HEK293 (cell line): ENCODE measurements at regions not wholly inside any gene's neighbourhood (a gene's known extent, or its start where the extent isn't known, plus 50 kb on each side); places are given as distances from the start of the nearest gene placed in this dataset.

ENCODE experiments used
- CTCF ChIA-PET: fragments of 350-600 bp; formaldehyde crosslinking; extraction: SDS; loops from one replicate; lab custom pipeline; 2021; ENCODE audit warnings: antibody characterized with exemption; lab: Yijun Ruan, JAX
- POLR2A ChIA-PET: fragments of 300-600 bp; formaldehyde crosslinking; extraction: SDS; loops from one replicate; lab custom pipeline; 2020; ENCODE audit warnings: antibody characterized with exemption, inconsistent platforms; lab: Yijun Ruan, JAX
- H3K27ac ChIP-seq: fragments of 200-500 bp; sonication (Bioruptor generic); 2 replicates; pipeline ENCODE4 v1.5.1; 2014; ENCODE audit warnings: low read depth, low read length, control low read depth, inconsistent platforms; ENCODE audit errors: extremely low read depth
- H3K36me3 ChIP-seq, 2 experiments: fragments of 200-500 bp in 1 of 2; sonication (Bioruptor generic) in 1 of 2; 1 replicate in 1 of 2; 2 replicates in 1 of 2; pipeline ENCODE4 v1.5.1; 2014 to 2017; ENCODE audit warnings: inconsistent platforms in 2 of 2, low read length in 2 of 2; ENCODE audit not compliant: control insufficient read depth in 2 of 2, insufficient read depth in 1 of 2
- H3K4me1 ChIP-seq: fragments of 200-500 bp; sonication (Bioruptor generic); 2 replicates; pipeline ENCODE4 v1.5.1; 2014; ENCODE audit warnings: mild to moderate bottlenecking, low read length, inconsistent platforms; ENCODE audit not compliant: control insufficient read depth, insufficient read depth
- H3K4me3 ChIP-seq: 2 replicates; pipeline ENCODE4 v1.5.1; 2011; ENCODE audit warnings: low read depth, mild to moderate bottlenecking, control low read depth, low read length, moderate library complexity
- H3K9me3 ChIP-seq: fragments of 200-500 bp; sonication (Bioruptor generic); 2 replicates; pipeline ENCODE4 v1.5.1; 2014; ENCODE audit warnings: low read depth, low read length, inconsistent platforms; ENCODE audit not compliant: control insufficient read depth, insufficient read depth
- KLF16 ChIP-seq: fragments of 450-650 bp; formaldehyde crosslinking; IDR thresholded peaks from 2 replicates; pipeline ENCODE4 v1.5.1; 2017; ENCODE audit warnings: missing biosample characterization, missing genetic modification characterization
- SALL2 ChIP-seq: fragments of 450-650 bp; formaldehyde crosslinking; IDR thresholded peaks from 2 replicates; pipeline ENCODE4 v1.5.0; 2017; ENCODE audit warnings: missing biosample characterization, mild to moderate bottlenecking, missing genetic modification characterization, borderline replicate concordance
- ZBTB7A ChIP-seq: fragments of 450-650 bp; formaldehyde crosslinking; IDR thresholded peaks from 2 replicates; pipeline ENCODE4 v1.5.1; 2016; ENCODE audit warnings: low read depth, missing biosample characterization, missing genetic modification characterization
- ZFP41 ChIP-seq: fragments of 450-650 bp; formaldehyde crosslinking; IDR thresholded peaks from 2 replicates; pipeline ENCODE4 v1.5.1; 2016; ENCODE audit warnings: missing biosample characterization, missing genetic modification characterization, borderline replicate concordance
- ZNF138 ChIP-seq: fragments of 450-650 bp; formaldehyde crosslinking; IDR thresholded peaks from 2 replicates; pipeline ENCODE4 v1.5.1; 2016; ENCODE audit warnings: missing biosample characterization, missing genetic modification characterization, borderline replicate concordance
- ZNF146 ChIP-seq: fragments of 450-650 bp; formaldehyde crosslinking; IDR thresholded peaks from 2 replicates; pipeline ENCODE4 v1.5.1; 2016; ENCODE audit warnings: missing biosample characterization, missing genetic modification characterization
- ZNF510 ChIP-seq: fragments of 450-650 bp; formaldehyde crosslinking; IDR thresholded peaks from 2 replicates; pipeline ENCODE4 v1.5.1; 2018; ENCODE audit warnings: mild to moderate bottlenecking, missing genetic modification characterization, missing biosample characterization; ENCODE audit not compliant: insufficient replicate concordance
- ZNF571 ChIP-seq: fragments of 450-650 bp; formaldehyde crosslinking; IDR thresholded peaks from 2 replicates; pipeline ENCODE4 v1.5.0; 2017; ENCODE audit warnings: missing biosample characterization, missing genetic modification characterization
- ZNF585B ChIP-seq: fragments of 450-650 bp; formaldehyde crosslinking; IDR thresholded peaks from 2 replicates; pipeline ENCODE4 v1.5.1; 2016; ENCODE audit warnings: missing biosample characterization, missing genetic modification characterization
- ZNF600 ChIP-seq: fragments of 450-650 bp; formaldehyde crosslinking; IDR thresholded peaks from 2 replicates; pipeline ENCODE4 v1.5.1; 2016; ENCODE audit warnings: missing biosample characterization, missing genetic modification characterization
- ZNF623 ChIP-seq: fragments of 450-650 bp; formaldehyde crosslinking; IDR thresholded peaks from 2 replicates; pipeline ENCODE4 v1.5.1; 2016; ENCODE audit warnings: missing biosample characterization, missing genetic modification characterization
- ZNF629 ChIP-seq: fragments of 450-650 bp; formaldehyde crosslinking; IDR thresholded peaks from 2 replicates; pipeline ENCODE4 v1.5.1; 2017; ENCODE audit warnings: missing biosample characterization, missing genetic modification characterization
- ZSCAN30 ChIP-seq: fragments of 450-650 bp; IDR thresholded peaks from 2 replicates; pipeline ENCODE4 v1.5.1; 2018; ENCODE audit warnings: missing biosample characterization, mild to moderate bottlenecking, missing genetic modification characterization, moderate library complexity
- TF ChIP-seq, protein P1 (sequence below): fragments of 450-650 bp; formaldehyde crosslinking; optimal IDR thresholded peaks from 2 replicates; pipeline ENCODE3; 2016; ENCODE audit warnings: missing biosample characterization, mild to moderate bottlenecking, missing genetic modification characterization
- TF ChIP-seq, protein P2 (sequence below): fragments of 450-650 bp; formaldehyde crosslinking; IDR thresholded peaks from 2 replicates; pipeline ENCODE4 v1.5.1; 2016; ENCODE audit warnings: missing biosample characterization, missing genetic modification characterization
- TF ChIP-seq, protein P3 (sequence below): fragments of 450-650 bp; formaldehyde crosslinking; IDR thresholded peaks from 2 replicates; pipeline ENCODE4; 2016; ENCODE audit warnings: missing biosample characterization, missing genetic modification characterization
- TF ChIP-seq, protein P4 (sequence below): fragments of 450-650 bp; formaldehyde crosslinking; IDR thresholded peaks from 2 replicates; pipeline ENCODE4 v1.5.1; 2016; ENCODE audit warnings: missing biosample characterization, missing genetic modification characterization
- TF ChIP-seq, protein P5 (sequence below): IDR thresholded peaks from 2 replicates; pipeline ENCODE4 v1.6.1; 2011; ENCODE audit warnings: mild to moderate bottlenecking, low read depth, low read length, borderline replicate concordance
- TF ChIP-seq, protein P6 (sequence below): fragments of 450-650 bp; formaldehyde crosslinking; IDR thresholded peaks from 2 replicates; pipeline ENCODE4 v1.5.1; 2016; ENCODE audit warnings: missing biosample characterization, missing genetic modification characterization
- TF ChIP-seq, protein P7 (sequence below): fragments of 450-650 bp; formaldehyde crosslinking; IDR thresholded peaks from 2 replicates; pipeline ENCODE4 v1.5.1; 2016; ENCODE audit warnings: missing biosample characterization, missing genetic modification characterization

DNA sequence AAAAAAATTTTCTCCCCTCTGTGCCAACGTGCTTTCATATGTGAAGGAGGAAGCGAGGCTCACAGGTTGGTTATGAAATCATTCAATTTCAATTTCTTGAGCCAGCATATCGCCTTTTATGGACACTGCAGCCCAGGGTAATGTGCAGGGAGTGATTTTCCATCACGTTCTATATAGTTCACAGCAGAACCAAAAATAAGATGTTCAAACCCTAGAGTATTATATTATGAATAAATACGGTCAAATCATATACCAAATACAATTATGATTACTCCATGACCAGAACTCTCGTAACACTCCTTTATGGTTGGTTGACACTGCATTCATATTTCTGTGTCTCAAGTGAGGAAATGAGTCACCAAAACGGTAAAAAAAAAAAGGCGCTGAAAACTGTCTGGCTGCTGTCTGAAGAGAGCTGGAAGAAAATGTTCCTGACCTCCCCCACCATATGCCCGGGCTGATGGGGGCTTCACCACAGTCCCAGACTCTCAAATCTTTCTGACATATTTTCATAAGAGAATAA, 75.8 kb upstream of the UBAC2 start (continued):
- TF ChIP-seq, protein P1, sequence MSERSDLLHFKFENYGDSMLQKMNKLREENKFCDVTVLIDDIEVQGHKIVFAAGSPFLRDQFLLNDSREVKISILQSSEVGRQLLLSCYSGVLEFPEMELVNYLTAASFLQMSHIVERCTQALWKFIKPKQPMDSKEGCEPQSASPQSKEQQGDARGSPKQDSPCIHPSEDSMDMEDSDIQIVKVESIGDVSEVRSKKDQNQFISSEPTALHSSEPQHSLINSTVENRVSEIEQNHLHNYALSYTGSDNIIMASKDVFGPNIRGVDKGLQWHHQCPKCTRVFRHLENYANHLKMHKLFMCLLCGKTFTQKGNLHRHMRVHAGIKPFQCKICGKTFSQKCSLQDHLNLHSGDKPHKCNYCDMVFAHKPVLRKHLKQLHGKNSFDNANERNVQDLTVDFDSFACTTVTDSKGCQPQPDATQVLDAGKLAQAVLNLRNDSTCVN (tag by site-specific recombination) = no peak
- TF ChIP-seq ZNF146 (tag by site-specific recombination) (no peak), KLF16 (tag by site-specific recombination) (no peak), ZNF138 (tag by site-specific recombination) (no peak)
- TF ChIP-seq, protein P2, sequence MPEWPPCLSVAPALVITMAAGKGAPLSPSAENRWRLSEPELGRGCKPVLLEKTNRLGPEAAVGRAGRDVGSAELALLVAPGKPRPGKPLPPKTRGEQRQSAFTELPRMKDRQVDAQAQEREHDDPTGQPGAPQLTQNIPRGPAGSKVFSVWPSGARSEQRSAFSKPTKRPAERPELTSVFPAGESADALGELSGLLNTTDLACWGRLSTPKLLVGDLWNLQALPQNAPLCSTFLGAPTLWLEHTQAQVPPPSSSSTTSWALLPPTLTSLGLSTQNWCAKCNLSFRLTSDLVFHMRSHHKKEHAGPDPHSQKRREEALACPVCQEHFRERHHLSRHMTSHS (tag by site-specific recombination) = no peak
- TF ChIP-seq, protein P3, sequence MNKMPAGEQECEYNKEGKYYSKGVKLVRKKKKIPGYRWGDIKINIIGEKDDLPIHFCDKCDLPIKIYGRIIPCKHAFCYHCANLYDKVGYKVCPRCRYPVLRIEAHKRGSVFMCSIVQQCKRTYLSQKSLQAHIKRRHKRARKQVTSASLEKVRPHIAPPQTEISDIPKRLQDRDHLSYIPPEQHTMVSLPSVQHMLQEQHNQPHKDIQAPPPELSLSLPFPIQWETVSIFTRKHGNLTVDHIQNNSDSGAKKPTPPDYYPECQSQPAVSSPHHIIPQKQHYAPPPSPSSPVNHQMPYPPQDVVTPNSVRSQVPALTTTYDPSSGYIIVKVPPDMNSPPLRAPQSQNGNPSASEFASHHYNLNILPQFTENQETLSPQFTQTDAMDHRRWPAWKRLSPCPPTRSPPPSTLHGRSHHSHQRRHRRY (tag by site-specific recombination) = no peak

DNA sequence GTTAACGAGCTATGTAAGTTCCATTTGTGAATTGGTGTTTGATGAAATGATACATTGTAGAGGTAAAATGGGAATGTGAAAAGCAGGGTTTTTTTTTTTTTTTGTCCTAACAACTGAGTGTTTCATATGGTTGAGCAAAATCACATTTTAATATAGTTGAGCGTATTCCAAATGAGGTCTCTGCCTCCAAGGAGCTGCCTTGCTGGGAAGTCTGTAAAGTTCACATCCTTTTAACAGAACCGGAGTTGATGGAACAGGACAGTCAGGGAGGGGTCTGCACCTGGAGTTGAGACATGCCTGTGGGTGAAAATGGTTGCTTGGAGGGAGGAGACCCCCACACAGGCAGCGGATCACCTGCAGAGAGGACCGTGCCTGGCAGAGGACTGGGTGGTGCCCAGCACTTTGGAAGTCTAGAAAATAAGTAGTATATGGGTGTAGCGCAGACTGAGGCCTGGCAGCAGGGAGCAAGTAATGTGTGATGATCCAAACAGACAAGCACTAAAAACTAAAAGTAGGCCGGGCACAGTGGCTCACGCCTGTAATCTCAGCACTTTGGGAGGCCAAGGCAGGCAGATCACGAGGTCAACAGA, 75.2 kb upstream of the UBAC2 start:
- ChIA-PET POLR2A (no interaction called here), CTCF (interaction anchor here (0.6 kb wide), 1 partner anchor 141 kb away, joined by 3 read pairs; no protein-coding TSS in a partner anchor)
- H3K4me3 ChIP-seq = no peak overlapping the region
- H3K36me3 ChIP-seq = no peaks in the 10 kb centered on the region
- no peak overlapping the region for H3K27ac ChIP-seq
- TF ChIP-seq ZSCAN30 (tag by site-specific recombination) (no peak), ZBTB7A (tag by site-specific recombination) (no peak)
- H3K4me1 ChIP-seq = no peaks in the 10 kb centered on the region
- no peaks in the 10 kb centered on the region for H3K9me3 ChIP-seq

DNA sequence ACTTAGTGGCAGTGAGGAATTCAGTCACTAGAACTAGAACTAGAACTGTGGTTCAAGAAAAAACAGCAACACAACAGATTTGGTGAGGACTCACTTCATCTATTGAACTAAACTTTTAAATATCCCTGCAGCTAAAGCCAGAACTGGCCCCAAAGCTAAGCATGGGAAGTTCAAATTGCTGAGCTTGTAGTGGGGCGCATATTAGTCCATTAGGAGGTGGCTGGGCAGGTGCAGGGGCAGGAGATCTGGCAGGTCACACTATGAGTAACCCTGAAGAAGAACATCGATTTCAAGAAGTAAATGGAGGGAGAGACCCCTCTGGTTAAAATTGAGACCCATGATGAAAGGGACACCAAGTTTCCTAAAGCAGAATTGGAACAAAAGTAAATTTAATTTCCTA, 73.8 kb upstream of the UBAC2 start:
- Histone ChIP-seq H3K27ac (no peak overlapping the region), H3K4me1 (no peaks in the 10 kb centered on the region), H3K36me3 (no peaks in the 10 kb centered on the region), H3K9me3 (no peaks in the 10 kb centered on the region)
- ChIA-PET POLR2A (no interaction called here), CTCF (no interaction called here)
- no peak for TF ChIP-seq ZNF600 (tag by site-specific recombination)
- TF ChIP-seq, protein P4, sequence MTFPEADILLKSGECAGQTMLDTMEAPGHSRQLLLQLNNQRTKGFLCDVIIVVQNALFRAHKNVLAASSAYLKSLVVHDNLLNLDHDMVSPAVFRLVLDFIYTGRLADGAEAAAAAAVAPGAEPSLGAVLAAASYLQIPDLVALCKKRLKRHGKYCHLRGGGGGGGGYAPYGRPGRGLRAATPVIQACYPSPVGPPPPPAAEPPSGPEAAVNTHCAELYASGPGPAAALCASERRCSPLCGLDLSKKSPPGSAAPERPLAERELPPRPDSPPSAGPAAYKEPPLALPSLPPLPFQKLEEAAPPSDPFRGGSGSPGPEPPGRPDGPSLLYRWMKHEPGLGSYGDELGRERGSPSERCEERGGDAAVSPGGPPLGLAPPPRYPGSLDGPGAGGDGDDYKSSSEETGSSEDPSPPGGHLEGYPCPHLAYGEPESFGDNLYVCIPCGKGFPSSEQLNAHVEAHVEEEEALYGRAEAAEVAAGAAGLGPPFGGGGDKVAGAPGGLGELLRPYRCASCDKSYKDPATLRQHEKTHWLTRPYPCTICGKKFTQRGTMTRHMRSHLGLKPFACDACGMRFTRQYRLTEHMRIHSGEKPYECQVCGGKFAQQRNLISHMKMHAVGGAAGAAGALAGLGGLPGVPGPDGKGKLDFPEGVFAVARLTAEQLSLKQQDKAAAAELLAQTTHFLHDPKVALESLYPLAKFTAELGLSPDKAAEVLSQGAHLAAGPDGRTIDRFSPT (tag by site-specific recombination) = no peak
- TF ChIP-seq ZNF585B (tag by site-specific recombination) = no peak
- no peak for TF ChIP-seq ZFP41 (tag by site-specific recombination)
- no peak for TF ChIP-seq ZNF510 (tag by site-specific recombination)
- TF ChIP-seq, protein P5, sequence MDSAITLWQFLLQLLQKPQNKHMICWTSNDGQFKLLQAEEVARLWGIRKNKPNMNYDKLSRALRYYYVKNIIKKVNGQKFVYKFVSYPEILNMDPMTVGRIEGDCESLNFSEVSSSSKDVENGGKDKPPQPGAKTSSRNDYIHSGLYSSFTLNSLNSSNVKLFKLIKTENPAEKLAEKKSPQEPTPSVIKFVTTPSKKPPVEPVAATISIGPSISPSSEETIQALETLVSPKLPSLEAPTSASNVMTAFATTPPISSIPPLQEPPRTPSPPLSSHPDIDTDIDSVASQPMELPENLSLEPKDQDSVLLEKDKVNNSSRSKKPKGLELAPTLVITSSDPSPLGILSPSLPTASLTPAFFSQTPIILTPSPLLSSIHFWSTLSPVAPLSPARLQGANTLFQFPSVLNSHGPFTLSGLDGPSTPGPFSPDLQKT = no peak
- no peak for TF ChIP-seq ZNF571 (tag by site-specific recombination)
- TF ChIP-seq, protein P6, sequence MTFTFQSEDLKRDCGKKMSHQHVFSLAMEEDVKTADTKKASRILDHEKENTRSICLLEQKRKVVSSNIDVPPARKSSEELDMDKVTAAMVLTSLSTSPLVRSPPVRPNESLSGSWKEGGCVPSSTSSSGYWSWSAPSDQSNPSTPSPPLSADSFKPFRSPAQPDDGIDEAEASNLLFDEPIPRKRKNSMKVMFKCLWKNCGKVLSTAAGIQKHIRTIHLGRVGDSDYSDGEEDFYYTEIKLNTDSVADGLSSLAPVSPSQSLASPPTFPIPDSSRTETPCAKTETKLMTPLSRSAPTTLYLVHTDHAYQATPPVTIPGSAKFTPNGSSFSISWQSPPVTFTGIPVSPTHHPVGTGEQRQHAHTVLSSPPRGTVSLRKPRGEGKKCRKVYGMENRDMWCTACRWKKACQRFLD = no peak
- TF ChIP-seq, protein P7, sequence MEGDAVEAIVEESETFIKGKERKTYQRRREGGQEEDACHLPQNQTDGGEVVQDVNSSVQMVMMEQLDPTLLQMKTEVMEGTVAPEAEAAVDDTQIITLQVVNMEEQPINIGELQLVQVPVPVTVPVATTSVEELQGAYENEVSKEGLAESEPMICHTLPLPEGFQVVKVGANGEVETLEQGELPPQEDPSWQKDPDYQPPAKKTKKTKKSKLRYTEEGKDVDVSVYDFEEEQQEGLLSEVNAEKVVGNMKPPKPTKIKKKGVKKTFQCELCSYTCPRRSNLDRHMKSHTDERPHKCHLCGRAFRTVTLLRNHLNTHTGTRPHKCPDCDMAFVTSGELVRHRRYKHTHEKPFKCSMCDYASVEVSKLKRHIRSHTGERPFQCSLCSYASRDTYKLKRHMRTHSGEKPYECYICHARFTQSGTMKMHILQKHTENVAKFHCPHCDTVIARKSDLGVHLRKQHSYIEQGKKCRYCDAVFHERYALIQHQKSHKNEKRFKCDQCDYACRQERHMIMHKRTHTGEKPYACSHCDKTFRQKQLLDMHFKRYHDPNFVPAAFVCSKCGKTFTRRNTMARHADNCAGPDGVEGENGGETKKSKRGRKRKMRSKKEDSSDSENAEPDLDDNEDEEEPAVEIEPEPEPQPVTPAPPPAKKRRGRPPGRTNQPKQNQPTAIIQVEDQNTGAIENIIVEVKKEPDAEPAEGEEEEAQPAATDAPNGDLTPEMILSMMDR = no peak
- TF ChIP-seq ZNF138 (tag by site-specific recombination) = no peak
- TF ChIP-seq ZNF629 (tag by site-specific recombination) = no peak
- TF ChIP-seq SALL2 (tag by site-specific recombination) = no peak
- TF ChIP-seq ZNF623 (tag by site-specific recombination) = no peak
- TF ChIP-seq, all 188 proteins: peak for 0
- H3K4me3 ChIP-seq = no peak overlapping the region
